DND-41 (cell line): ENCODE measurements at regions not wholly inside any gene's neighbourhood (a gene's known extent, or its start where the extent isn't known, plus 50 kb on each side); places are given as distances from the start of the nearest gene placed in this dataset.

Experiments
- ATAC-seq: fragments of 200-7000 bp; cut with Tn5 transposase; 3 replicates; pipeline ENCODE4 v1.9.1; 2021; ENCODE audit warnings: low read depth; ENCODE audit not compliant: insufficient read depth
- DNase-seq: peaks from one replicate; pipeline ENCODE4 v3.0.0-alpha.2; 2020
- H2AFZ ChIP-seq: 2 replicates; pipeline ENCODE4 v1.6.0; 2012; ENCODE audit warnings: low read depth, low read length
- H3K27ac ChIP-seq: 2 replicates; pipeline ENCODE4 v1.5.1; 2012; ENCODE audit warnings: low read length, inconsistent platforms
- H3K27me3 ChIP-seq: fragments of 200-600 bp; sonication (generic); 2 replicates; pipeline ENCODE4 v1.6.0; 2012; ENCODE audit warnings: low read length, mild to moderate bottlenecking, inconsistent platforms; ENCODE audit not compliant: insufficient read depth, poor library complexity
- H3K36me3 ChIP-seq: 2 replicates; pipeline ENCODE4 v1.5.1; 2012; ENCODE audit warnings: low read length, inconsistent platforms; ENCODE audit not compliant: insufficient read depth
- H3K4me1 ChIP-seq: 2 replicates; pipeline ENCODE4 v1.5.1; 2012; ENCODE audit warnings: mild to moderate bottlenecking, low read length; ENCODE audit not compliant: insufficient read depth
- H3K4me2 ChIP-seq: 2 replicates; pipeline ENCODE4 v1.6.0; 2012; ENCODE audit warnings: mild to moderate bottlenecking, moderate library complexity, low read length, inconsistent platforms; ENCODE audit not compliant: insufficient read depth
- H3K4me3 ChIP-seq, 2 experiments: fragments of 200-600 bp in 1 of 2; shearing (Covaris generic) in 1 of 2; 2 replicates each; pipeline ENCODE4 v1.5.1; 2012 to 2016; ENCODE audit warnings: inconsistent platforms in 2 of 2, low read length in 2 of 2, mild to moderate bottlenecking in 2 of 2, low read depth in 1 of 2, moderate library complexity in 1 of 2
- H3K79me2 ChIP-seq: 2 replicates; pipeline ENCODE4 v1.6.0; 2012; ENCODE audit warnings: low read length, inconsistent platforms; ENCODE audit not compliant: insufficient read depth
- H3K9ac ChIP-seq: 2 replicates; pipeline ENCODE4 v1.6.0; 2012; ENCODE audit warnings: low read depth, mild to moderate bottlenecking, inconsistent platforms, low read length, moderate library complexity
- H3K9me3 ChIP-seq: 2 replicates; pipeline ENCODE4 v1.5.1; 2012; ENCODE audit warnings: low read length, moderate library complexity, mild to moderate bottlenecking, inconsistent platforms; ENCODE audit not compliant: insufficient read depth, severe bottlenecking
- H4K20me1 ChIP-seq: 2 replicates; pipeline ENCODE4 v1.6.0; 2012; ENCODE audit warnings: low read length; ENCODE audit not compliant: insufficient read depth
- CTCF ChIP-seq: IDR thresholded peaks from 2 replicates; pipeline ENCODE4 v1.5.1; 2012; ENCODE audit warnings: borderline replicate concordance, low read length, moderate library complexity, mild to moderate bottlenecking; ENCODE audit not compliant: poor library complexity, severe bottlenecking; ENCODE audit errors: extremely low read depth
- EZH2 ChIP-seq: IDR thresholded peaks from 3 replicates; pipeline ENCODE4 v1.6.1; 2012; ENCODE audit warnings: borderline replicate concordance, low read depth, mild to moderate bottlenecking, moderate library complexity, low read length, inconsistent platforms; ENCODE audit not compliant: severe bottlenecking

- Histone ChIP-seq H3K4me2 (no peak overlapping the region), H3K4me3 (no peak overlapping the region), H4K20me1 (no peaks in the 10 kb centered on the region), H2AFZ (no peak overlapping the region), H3K27me3 (no peaks in the 10 kb centered on the region), H3K79me2 (no peaks in the 10 kb centered on the region), H3K36me3 (no peaks in the 10 kb centered on the region), H3K27ac (no peak overlapping the region), H3K9me3 (no peaks in the 10 kb centered on the region), H3K9ac (no peak overlapping the region), H3K4me1 (no peaks in the 10 kb centered on the region)
- TF ChIP-seq EZH2 (no peak), CTCF (no peak)
- ATAC-seq (no peak), DNase-seq (no peak)
Observed at GRCh38 chr9:23160952-23161469, 665.0 kb downstream of the ELAVL2 start.

DNA sequence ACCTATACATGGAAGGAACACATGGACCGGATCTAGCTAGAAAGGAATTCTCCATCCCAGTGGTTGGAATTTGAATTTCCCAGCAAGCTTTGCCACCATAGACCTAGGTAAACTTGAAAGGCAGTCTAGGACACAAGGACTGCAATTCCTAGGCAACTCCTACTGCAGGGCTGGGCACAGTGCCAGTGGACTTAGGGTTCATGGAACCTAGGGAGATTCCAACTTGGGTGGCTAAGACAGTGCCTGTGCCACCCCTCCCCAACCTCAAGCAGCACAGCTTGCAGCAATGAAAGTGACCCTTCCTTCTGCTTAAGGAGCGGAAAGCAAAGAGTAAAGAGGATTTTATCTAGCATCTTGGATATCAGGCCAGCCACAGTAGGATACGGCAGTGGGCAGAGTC, 663.3 kb downstream of the ELAVL2 start:
- ATAC-seq (no peak), DNase-seq (no peak)
- no peaks in the 10 kb centered on the region for H3K36me3 ChIP-seq
- no peaks in the 10 kb centered on the region for H4K20me1 ChIP-seq
- H3K27ac ChIP-seq, result no peak overlapping the region
- TF ChIP-seq CTCF, result no peak
- no peak for TF ChIP-seq EZH2
- H3K79me2 ChIP-seq, result no peaks in the 10 kb centered on the region
- no peaks in the 10 kb centered on the region for H3K27me3 ChIP-seq
- H3K9ac ChIP-seq, result no peak overlapping the region
- H3K4me3 ChIP-seq, result no peak overlapping the region
- no peaks in the 10 kb centered on the region for H3K9me3 ChIP-seq
- no peaks in the 10 kb centered on the region for H3K4me1 ChIP-seq
- H2AFZ ChIP-seq, result no peak overlapping the region
- no peak overlapping the region for H3K4me2 ChIP-seq

- H3K4me2 ChIP-seq, result no peak overlapping the region
- no peaks in the 10 kb centered on the region for H3K79me2 ChIP-seq
- no peak overlapping the region for H2AFZ ChIP-seq
- H3K4me1 ChIP-seq, result no peaks in the 10 kb centered on the region
- no peaks in the 10 kb centered on the region for H4K20me1 ChIP-seq
- H3K4me3 ChIP-seq, result no peak overlapping the region
- TF ChIP-seq CTCF (no peak), EZH2 (no peak)
- H3K27ac ChIP-seq, result no peak overlapping the region
- DNase-seq, result no peak
- H3K27me3 ChIP-seq, result no peaks in the 10 kb centered on the region
- H3K36me3 ChIP-seq, result no peaks in the 10 kb centered on the region
- H3K9me3 ChIP-seq, result no peaks in the 10 kb centered on the region
- no peak for ATAC-seq
- H3K9ac ChIP-seq, result no peak overlapping the region
Observed at GRCh38 chr9:23171479-23171878, 654.6 kb downstream of the ELAVL2 start.

DNA sequence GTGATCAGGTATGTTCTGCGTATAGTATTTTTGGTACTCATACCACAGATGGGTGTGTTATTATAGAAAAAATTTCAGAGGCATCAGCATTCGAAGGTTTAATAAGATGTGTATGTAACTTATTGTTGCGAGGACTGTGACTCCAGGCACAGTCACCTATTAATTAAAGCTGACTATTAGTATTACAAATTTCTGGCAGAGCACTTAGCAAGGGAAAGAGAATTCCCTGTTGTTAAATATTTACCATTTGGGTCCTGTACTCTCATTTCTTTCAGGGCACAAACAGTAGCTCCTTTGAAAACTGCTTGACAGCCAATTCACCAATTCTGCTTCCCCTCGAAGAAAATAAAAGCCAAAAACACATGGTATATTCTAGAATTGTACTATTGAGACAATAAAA, 653.8 kb downstream of the ELAVL2 start:
- Histone ChIP-seq H3K36me3 (no peaks in the 10 kb centered on the region), H3K4me2 (no peak overlapping the region), H3K4me1 (no peaks in the 10 kb centered on the region), H3K9ac (no peak overlapping the region), H2AFZ (no peak overlapping the region), H3K27ac (no peak overlapping the region), H3K9me3 (no peaks in the 10 kb centered on the region), H3K79me2 (no peaks in the 10 kb centered on the region), H3K4me3 (no peak overlapping the region), H3K27me3 (no peaks in the 10 kb centered on the region), H4K20me1 (no peaks in the 10 kb centered on the region)
- DNase-seq (no peak), ATAC-seq (no peak)
- TF ChIP-seq CTCF, result no peak
- no peak for TF ChIP-seq EZH2
